ENCODE measurements at regions not wholly inside any gene's neighbourhood (a gene's known extent, or its start where the extent isn't known, plus 50 kb on each side); places are given as distances from the start of the nearest gene placed in this dataset.

DNA sequence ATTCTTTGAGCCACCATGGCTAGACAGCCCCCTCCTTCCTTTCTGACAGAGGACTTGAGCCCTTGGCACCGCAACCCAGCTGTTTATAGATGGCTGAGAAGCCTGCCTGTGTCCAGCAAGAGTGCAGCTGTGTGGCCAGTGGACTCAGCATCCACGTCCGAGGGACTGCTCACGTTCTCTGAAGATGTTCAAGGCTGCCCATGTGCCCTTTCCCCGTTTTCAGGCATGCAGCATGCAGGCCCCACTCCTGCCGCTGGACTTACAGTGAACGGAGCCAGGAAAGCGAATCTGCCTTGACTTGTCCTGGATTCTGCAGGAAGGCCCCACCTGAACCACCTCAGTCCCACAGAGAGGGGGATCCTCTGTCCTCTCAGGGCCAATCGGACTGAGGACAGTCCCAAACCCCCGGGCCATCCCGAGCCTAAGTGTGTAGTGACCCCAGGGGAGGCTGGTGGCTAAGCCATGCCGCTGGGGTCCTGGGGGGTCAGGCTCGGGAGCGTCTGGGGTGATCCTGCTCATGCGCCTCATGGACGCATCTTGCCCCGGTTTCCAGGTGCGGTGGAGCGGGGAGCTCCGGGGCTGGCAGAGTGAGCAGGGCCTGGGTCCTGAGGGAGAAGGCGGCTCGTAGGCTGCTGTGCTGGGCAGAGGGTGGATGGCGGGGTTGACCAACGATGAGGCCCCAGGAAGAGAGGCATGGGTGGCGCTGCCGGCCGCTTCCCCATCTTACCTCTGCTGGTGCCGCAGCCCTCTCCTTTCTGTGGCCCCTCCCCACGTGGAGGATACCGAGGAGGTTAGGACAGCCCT is 170.7 kb downstream of the CTTN start:
- Histone ChIP-seq H3K79me2 (ENCODE audit: insufficient read depth) (no peaks in the 10 kb centered on the region), H3K4me2 (no peak overlapping the region), H3K27me3 (ENCODE audit: insufficient read depth) (no peaks in the 10 kb centered on the region), H3K27ac (ENCODE audit: low read depth in 2 of 2, low read length in 1 of 2) (no peak overlapping the region; a peak in 1 of 4 replicates), H3K4me3 (ENCODE audit: low read depth in 2 of 2, low read length in 1 of 2) (no peak overlapping the region), H3K9ac (no peak overlapping the region), H3K36me3 (replicated peaks in 1 of 2; ENCODE audit: control insufficient read depth in 1 of 2, insufficient read depth in 2 of 2, low read length in 1 of 2) (no peaks in the 10 kb centered on the region), H2AFZ (ENCODE audit: low read depth) (no peak overlapping the region), H4K20me1 (ENCODE audit: insufficient read depth) (no peaks in the 10 kb centered on the region), H3F3A (replicated peaks; ENCODE audit: insufficient read depth) (no peaks in the 10 kb centered on the region), H3K9me3 (no peaks in the 10 kb centered on the region), H3K9me2 (no peaks in the 10 kb centered on the region), H3K4me1 (ENCODE audit: control insufficient read depth in 1 of 2, insufficient read depth in 2 of 2, low read depth in 1 of 2, low read length in 1 of 2) (peaks cover 0 to 17% of the 10 kb centered on the region in 2 experiments; a peak in 1 of 4 replicates)
- 61% methylated on average over 19 of the region's 30 CpGs for WGBS (ENCODE audit: low lambda C conversion rate)
- DNase-seq = no peak
- POLR2A ChIA-PET = no interaction called here
- TF ChIP-seq TEAD4 (IDR thresholded peaks at IDR 0.05; ENCODE audit: borderline replicate concordance, insufficient read depth) (no peak), MEF2A (IDR thresholded peaks at IDR 0.05; ENCODE audit: borderline replicate concordance, low read depth) (no peak), GABPA (IDR thresholded peaks at IDR 0.05; ENCODE audit: low read depth) (no peak), RFX5 (IDR thresholded peaks at IDR 0.05; ENCODE audit: low read length) (no peak), ELF1 (IDR thresholded peaks at IDR 0.05) (no peak), YY1 (IDR thresholded peaks at IDR 0.05; ENCODE audit: low read depth) (no peak)
- TF ChIP-seq, protein P1, sequence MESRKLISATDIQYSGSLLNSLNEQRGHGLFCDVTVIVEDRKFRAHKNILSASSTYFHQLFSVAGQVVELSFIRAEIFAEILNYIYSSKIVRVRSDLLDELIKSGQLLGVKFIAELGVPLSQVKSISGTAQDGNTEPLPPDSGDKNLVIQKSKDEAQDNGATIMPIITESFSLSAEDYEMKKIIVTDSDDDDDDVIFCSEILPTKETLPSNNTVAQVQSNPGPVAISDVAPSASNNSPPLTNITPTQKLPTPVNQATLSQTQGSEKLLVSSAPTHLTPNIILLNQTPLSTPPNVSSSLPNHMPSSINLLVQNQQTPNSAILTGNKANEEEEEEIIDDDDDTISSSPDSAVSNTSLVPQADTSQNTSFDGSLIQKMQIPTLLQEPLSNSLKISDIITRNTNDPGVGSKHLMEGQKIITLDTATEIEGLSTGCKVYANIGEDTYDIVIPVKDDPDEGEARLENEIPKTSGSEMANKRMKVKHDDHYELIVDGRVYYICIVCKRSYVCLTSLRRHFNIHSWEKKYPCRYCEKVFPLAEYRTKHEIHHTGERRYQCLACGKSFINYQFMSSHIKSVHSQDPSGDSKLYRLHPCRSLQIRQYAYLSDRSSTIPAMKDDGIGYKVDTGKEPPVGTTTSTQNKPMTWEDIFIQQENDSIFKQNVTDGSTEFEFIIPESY (IDR thresholded peaks at IDR 0.05; ENCODE audit: borderline replicate concordance, low read depth) = no peak
- TF ChIP-seq, protein P2, sequence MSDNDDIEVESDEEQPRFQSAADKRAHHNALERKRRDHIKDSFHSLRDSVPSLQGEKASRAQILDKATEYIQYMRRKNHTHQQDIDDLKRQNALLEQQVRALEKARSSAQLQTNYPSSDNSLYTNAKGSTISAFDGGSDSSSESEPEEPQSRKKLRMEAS (IDR thresholded peaks at IDR 0.05; ENCODE audit: low read depth) = no peak
- CTCF ChIA-PET = interaction anchor here (0.8 to 1.4 kb wide), 2 partner anchors 72 to 102 kb away, joined by 3 read pairs; no protein-coding TSS in a partner anchor

DNA sequence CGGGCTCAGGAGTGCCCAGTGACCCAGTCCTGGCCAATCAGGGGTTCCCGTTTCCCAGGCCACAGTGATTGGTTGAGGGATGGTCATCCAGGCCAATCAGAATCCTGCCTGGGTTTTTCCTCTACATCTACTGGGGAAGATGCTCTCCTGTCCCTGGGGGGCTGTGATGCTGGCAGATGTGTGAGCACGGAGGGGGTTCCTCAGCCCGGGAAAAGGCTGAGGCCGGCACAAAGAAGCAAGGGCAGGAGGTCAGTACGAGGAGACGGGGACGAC is 171.2 kb downstream of the CTTN start:
- no peak for DNase-seq
- Histone ChIP-seq H4K20me1 (ENCODE audit: insufficient read depth) (no peaks in the 10 kb centered on the region), H3K36me3 (replicated peaks in 1 of 2; ENCODE audit: control insufficient read depth in 1 of 2, insufficient read depth in 2 of 2, low read length in 1 of 2) (no peaks in the 10 kb centered on the region), H3K9ac (no peak overlapping the region), H3K27me3 (ENCODE audit: insufficient read depth) (no peaks in the 10 kb centered on the region), H3F3A (replicated peaks; ENCODE audit: insufficient read depth) (no peaks in the 10 kb centered on the region), H3K9me3 (no peaks in the 10 kb centered on the region), H3K79me2 (ENCODE audit: insufficient read depth) (no peaks in the 10 kb centered on the region), H3K4me3 (ENCODE audit: low read depth in 2 of 2, low read length in 1 of 2) (no peak overlapping the region), H3K4me1 (ENCODE audit: control insufficient read depth in 1 of 2, insufficient read depth in 2 of 2, low read depth in 1 of 2, low read length in 1 of 2) (peaks cover 0 to 17% of the 10 kb centered on the region in 2 experiments; a peak in 1 of 4 replicates), H3K9me2 (no peaks in the 10 kb centered on the region), H3K4me2 (no peak overlapping the region), H2AFZ (ENCODE audit: low read depth) (no peak overlapping the region), H3K27ac (ENCODE audit: low read depth in 2 of 2, low read length in 1 of 2) (no peak overlapping the region)
- WGBS (ENCODE audit: low lambda C conversion rate) = 80% methylated on average over 6 of the region's 8 CpGs
- no peak for TF ChIP-seq FOXM1 (IDR thresholded peaks at IDR 0.05; ENCODE audit: low read depth)
- no peak for TF ChIP-seq SIN3A (IDR thresholded peaks at IDR 0.05; ENCODE audit: borderline replicate concordance, low read depth, low read length)
- TF ChIP-seq RAD21 (IDR thresholded peaks at IDR 0.05; ENCODE audit: low read length) = no peak
- TF ChIP-seq, protein P3, sequence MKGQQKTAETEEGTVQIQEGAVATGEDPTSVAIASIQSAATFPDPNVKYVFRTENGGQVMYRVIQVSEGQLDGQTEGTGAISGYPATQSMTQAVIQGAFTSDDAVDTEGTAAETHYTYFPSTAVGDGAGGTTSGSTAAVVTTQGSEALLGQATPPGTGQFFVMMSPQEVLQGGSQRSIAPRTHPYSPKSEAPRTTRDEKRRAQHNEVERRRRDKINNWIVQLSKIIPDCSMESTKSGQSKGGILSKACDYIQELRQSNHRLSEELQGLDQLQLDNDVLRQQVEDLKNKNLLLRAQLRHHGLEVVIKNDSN (IDR thresholded peaks at IDR 0.05; ENCODE audit: borderline replicate concordance, low read depth) = no peak
- TF ChIP-seq ELF1 (IDR thresholded peaks at IDR 0.05) = no peak
- no peak for TF ChIP-seq GABPA (IDR thresholded peaks at IDR 0.05; ENCODE audit: low read depth)
- TF ChIP-seq, protein P4, sequence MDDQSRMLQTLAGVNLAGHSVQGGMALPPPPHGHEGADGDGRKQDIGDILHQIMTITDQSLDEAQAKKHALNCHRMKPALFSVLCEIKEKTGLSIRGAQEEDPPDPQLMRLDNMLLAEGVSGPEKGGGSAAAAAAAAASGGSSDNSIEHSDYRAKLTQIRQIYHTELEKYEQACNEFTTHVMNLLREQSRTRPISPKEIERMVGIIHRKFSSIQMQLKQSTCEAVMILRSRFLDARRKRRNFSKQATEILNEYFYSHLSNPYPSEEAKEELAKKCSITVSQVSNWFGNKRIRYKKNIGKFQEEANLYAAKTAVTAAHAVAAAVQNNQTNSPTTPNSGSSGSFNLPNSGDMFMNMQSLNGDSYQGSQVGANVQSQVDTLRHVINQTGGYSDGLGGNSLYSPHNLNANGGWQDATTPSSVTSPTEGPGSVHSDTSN (IDR thresholded peaks at IDR 0.05) = no peak
- no peak for TF ChIP-seq SMC3 (IDR thresholded peaks at IDR 0.05; ENCODE audit: low read depth, low read length)
- no peak for TF ChIP-seq JUND (IDR thresholded peaks at IDR 0.05)
- no peak for TF ChIP-seq FOSL2 (IDR thresholded peaks at IDR 0.05; ENCODE audit: borderline replicate concordance, low read depth)
- TF ChIP-seq TEAD4 (IDR thresholded peaks at IDR 0.05; ENCODE audit: borderline replicate concordance, insufficient read depth) = no peak
- no peak for TF ChIP-seq EP300 (IDR thresholded peaks at IDR 0.05; ENCODE audit: borderline replicate concordance in 1 of 2, low read depth in 1 of 2, low read length in 1 of 2)
- no peak for TF ChIP-seq RCOR1 (IDR thresholded peaks at IDR 0.05; ENCODE audit: low read length)
- ChIA-PET POLR2A (no interaction called here), CTCF (interaction anchor here (0.8 kb wide), 1 partner anchor 102 kb away, joined by 3 read pairs; no protein-coding TSS in a partner anchor)

Measured in SK-N-SH (cell line).